ENCODE measurements at regions not wholly inside any gene's neighbourhood (a gene's known extent, or its start where the extent isn't known, plus 50 kb on each side); places are given as distances from the start of the nearest gene placed in this dataset.

DNA sequence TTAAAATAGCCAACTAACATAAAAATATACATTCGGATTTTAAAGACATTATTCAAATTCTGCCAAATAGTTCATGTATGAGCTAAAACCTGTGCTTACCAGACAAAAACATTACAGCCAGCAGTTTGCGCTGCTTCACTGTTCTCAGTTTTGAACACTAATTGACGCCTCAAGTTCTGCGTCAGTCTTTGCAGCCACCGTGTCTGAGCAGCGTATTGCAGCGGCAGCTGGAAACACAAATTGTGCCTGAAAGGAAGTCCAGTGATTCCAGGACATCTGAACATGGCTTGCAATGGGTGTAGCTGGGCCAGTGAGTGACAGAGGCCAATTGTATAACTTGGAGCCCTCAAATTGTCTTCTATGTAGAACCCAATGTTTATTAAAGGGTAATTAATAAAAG lies 267.6 kb downstream of the TFCP2L1 start:
- in situ Hi-C loops (cut with HindIII; ENCODE audit: low pct_unique_long_range_greater_than_20kb, low sequenced_read_pairs): no loop called here
- no peak for DNase-seq (ENCODE audit: low read depth, low spot score)

DNA sequence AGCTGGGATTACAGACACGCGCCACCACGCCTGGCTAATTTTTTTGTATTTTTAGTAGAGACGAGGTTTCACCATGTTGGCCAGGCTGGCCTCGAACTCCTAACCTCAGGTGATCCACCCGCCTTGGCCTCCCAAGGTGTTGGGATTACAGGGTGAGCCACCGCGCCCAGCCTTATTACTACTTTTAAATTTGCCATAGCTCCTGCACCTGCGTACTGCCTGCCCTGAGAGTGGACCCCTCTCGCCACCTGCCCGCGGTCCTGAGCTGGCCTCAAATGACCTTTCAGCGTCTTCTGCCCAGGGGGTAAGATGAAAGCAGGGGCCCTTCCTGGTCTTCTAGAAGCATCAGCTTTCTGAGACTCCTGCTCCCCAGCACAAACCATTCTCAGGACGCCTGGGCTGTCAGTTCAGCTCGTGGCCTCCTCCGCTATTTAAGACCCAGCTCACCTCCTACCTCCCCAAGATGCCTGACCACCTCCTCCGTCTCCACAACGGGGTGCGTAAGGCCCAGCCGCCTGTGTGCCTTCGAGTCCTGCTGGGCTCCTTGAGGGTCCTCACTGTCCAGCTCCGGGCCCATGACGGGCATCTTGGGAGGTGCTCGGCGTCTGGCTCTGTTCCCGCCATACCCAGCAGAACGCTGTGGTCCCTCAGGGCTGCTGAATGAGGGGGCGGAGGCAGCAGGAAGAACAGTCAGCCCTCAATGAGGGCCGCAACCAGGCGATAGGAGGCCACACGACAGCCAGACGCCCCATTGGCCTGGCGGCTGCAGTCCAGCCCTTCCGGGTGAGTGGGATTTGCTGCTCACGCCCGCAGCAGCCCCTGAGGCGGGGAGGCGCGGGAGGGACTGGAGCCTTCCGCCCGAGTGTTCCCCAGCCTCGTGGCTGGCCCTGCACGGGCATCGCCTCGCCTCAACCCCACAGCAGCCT lies 266.6 kb downstream of the TFCP2L1 start:
- in situ Hi-C loops (cut with HindIII; ENCODE audit: low pct_unique_long_range_greater_than_20kb, low sequenced_read_pairs): no loop called here
- DNase-seq (ENCODE audit: low read depth, low spot score): no peak

DNA sequence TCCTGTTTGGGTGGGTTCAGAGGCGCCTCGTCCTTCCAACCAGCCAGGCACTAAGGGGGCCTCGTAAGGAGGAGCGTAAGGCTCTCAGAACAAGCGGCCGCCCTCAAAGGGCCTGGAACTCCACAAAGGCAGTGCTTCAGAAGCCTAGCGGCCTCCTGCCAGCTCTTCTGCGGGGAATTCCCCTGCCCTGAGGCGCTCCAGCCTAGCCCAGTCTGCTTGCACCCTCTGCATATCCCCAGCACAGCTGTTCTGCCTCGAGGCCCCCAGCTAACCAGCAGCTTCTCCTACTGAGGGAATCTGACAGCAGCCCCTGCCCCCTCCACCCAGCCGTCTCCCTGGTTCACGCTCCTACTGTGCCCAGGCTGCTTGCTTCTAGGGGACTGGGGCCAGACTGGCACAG lies 265.9 kb downstream of the TFCP2L1 start:
- in situ Hi-C loops (cut with HindIII; ENCODE audit: low pct_unique_long_range_greater_than_20kb, low sequenced_read_pairs): no loop called here
- DNase-seq (ENCODE audit: low read depth, low spot score): no peak

DNA sequence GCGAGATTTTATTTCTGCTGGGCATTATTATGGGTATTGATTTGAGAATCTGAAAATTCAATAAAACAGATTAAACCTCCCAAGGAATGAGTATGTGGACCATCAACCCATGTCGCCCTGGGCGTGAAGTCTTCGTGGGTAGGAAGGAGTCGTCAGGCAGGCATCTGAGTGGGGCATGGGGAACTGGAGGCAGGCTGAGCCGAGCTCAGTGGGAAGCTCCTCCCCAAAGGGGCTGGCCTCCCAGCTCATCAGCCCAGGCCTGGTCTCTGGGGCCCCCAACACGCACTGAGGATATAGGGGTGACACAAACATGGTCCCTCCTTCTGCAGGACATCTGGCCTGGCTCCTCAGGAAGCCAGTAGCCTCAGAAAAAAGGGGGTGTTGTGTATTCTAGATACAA lies 265.2 kb downstream of the TFCP2L1 start:
- in situ Hi-C loops (cut with HindIII; ENCODE audit: low pct_unique_long_range_greater_than_20kb, low sequenced_read_pairs): no loop called here
- DNase-seq (ENCODE audit: low read depth, low spot score): no peak

DNA sequence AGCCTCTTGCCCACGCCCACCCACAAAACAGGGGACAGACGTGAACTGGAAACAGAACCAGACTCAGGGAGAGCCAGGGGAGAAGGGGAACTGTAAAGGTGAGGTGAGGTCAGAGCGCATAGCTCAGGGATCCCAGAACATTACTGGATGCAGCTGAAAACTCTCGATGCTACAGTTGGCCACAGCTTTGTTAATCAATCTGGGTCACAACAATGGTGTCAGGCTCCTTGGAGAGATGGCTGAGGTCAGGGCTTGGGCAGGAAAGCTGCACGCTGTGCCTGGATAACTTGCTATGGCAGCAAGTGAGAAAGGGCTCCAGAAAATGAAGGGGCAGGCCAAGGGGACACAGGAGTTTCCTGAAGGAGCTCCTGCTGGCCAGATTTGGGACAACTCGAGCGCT lies 263.3 kb downstream of the TFCP2L1 start:
- no peak for DNase-seq (ENCODE audit: low read depth, low spot score)
- in situ Hi-C loops (cut with HindIII; ENCODE audit: low pct_unique_long_range_greater_than_20kb, low sequenced_read_pairs): no loop called here

DNA sequence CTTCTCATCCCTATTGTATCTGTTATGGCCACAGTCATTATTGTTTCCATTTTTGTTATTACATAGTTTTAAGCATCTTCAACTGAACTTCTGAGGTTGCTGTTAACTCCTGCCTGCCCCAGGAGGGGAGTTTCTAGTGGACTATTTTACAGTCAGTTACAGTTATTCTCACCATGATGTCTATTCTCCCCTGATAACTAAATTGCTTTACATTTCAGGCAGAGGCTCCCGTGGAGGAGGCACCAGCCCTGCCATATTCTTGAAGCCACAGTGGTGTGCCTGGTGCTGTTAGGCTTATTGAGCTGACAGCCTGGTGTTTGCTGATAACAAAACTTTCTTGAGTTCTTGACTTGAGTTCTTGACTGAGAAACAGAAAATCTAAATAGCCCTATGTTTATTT lies 256.4 kb downstream of the TFCP2L1 start:
- DNase-seq (ENCODE audit: low read depth, low spot score): no peak
- in situ Hi-C loops (cut with HindIII; ENCODE audit: low pct_unique_long_range_greater_than_20kb, low sequenced_read_pairs): no loop called here

DNA sequence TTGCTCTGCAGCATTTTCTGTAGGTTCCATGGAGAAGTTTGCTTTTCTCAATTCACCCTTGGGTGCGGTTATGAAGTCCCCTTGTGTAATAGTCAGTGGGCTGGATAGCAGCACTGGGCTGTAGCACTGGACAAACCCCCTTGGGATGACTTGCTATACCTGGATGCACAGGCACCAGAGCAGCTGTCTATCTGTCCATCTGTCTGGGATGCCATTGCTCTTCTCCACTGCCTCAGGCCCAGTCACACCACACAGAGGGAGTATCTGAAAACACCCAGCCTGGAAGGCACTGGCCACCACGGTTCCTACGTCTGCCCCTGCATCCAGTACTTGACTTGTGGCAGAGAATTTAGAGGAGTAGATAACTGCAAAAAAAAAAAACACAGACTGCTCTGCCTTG lies 254.5 kb downstream of the TFCP2L1 start:
- in situ Hi-C loops (cut with HindIII; ENCODE audit: low pct_unique_long_range_greater_than_20kb, low sequenced_read_pairs): no loop called here
- DNase-seq (ENCODE audit: low read depth, low spot score): no peak

DNA sequence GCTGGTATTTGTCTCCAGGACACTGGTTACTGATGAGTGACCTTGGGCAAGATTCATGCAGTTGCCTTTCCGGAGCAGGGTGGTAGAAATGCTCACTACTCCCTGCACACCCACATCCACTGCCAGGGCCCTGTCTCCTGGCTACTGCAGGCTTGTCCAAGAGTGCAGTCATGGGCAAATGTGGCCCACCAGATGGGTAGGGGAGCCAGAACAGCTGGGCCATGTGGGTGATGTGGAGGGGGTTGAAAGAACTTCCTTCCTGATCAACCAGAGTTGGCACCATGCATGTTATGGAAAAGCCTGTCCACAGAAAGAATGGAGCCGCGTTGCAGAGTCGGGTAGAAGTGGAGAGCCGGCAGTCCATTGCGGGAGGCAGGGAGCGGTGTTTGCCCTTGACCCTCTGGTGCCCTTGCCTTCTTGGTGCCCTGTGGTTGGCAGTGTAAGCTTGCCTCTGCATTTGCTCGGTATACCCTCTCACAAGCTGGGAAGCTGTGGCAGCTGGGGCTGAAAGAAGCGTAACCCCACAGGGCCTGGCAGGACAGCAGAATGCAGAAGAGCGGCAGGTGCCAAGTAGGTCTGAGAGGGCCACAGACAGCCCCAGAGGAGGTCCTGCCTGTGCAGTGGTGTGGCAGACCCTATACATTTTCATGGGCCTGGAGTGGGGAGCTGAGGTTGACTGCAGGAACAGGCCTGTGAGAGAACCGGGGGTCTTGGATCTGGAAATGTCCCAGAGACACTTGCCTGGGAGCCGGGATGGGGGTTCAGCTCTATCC lies 253.2 kb downstream of the TFCP2L1 start:
- in situ Hi-C loops (cut with HindIII; ENCODE audit: low pct_unique_long_range_greater_than_20kb, low sequenced_read_pairs): no loop called here
- no peak for DNase-seq (ENCODE audit: low read depth, low spot score)

DNA sequence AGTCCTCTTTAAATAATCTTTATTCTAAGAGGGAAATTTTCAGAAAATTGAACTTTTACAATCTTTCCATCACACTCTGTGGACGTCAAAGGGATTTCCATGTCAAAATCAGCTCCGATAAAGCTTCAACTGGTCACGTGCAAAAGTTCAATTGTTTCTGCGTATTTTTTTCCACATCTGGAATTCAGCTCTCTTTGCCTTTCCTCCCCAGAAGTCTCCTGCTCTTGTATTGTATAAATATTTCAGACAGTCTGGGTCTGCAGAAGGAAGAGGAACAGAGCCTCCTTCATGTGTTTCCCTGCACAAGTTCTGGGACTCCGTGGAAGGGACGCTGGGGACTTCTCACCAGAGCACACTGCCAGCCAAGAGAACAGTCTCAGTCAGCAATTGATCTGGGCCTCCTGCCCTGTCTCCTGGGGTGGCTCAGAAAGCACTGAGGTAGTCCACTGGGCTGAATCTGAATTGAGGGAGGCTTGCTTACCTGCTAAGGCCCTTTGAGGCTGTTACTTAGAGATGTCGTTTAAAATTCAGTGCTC lies 251.5 kb downstream of the TFCP2L1 start:
- no peak for DNase-seq (ENCODE audit: low read depth, low spot score)
- in situ Hi-C loops (cut with HindIII; ENCODE audit: low pct_unique_long_range_greater_than_20kb, low sequenced_read_pairs): no loop called here

DNA sequence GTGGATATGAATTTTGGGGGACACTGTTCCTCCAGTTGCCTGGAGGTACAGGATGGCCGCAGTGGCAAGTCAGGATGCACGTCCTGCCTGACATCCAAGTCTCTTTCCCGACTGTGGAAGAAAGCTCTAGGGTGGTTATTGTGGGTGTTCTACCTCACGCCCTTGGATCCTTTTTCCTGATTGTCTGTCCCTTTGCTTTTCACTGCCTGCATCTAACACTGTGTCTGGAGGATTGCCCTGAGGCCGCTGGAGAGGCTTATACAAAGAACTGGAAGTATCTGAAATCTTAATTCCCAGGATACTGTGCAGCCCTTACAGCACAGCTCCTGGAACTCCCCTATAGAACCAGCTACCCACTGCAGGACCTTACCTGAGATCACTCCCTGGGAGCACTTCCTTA lies 250.5 kb downstream of the TFCP2L1 start:
- no peak for DNase-seq (ENCODE audit: low read depth, low spot score)
- in situ Hi-C loops (cut with HindIII; ENCODE audit: low pct_unique_long_range_greater_than_20kb, low sequenced_read_pairs): no loop called here

DNA sequence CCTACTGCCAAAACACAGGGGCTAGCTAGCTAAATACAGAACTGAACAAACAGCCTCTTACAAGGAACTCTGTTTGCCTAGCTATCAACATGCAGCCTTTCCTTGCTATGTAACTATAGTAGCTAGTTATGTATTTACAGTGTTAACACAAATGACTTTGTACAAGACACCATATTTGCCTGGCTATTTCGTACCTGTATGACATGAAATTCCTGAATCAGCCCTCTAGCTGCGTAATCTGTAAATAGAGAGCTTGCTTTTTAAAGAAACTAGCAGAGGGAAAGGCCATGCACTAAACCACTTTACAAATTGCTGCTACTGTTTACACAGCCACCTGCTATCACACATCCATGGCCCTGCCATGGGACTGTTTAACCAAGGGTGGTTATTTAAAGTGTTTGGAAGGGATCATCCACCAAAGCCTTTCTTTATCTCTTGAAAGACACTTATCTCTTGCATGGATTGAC lies 248.7 kb downstream of the TFCP2L1 start:
- in situ Hi-C loops (cut with HindIII; ENCODE audit: low pct_unique_long_range_greater_than_20kb, low sequenced_read_pairs): no loop called here
- DNase-seq (ENCODE audit: low read depth, low spot score): no peak

DNA sequence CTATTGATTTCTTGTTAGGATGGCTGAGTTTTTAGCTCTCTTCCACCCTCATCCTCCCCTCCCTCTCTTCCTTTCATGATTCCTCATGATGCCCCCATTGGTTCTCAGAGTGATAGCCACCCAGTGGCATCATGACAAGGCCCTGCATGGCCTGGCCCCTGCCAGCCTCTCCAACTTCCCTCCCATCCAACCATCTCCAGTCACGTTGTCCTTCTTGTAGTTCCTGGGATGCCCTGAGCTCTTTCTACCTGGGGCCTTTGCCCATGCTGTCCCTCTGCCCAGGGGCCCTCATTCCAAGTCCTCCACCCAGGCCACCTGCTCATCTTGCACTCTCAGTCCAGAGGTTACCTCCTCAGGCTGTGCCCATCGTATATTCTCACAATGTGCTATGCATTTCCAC lies 247.5 kb downstream of the TFCP2L1 start:
- no peak for DNase-seq (ENCODE audit: low read depth, low spot score)
- in situ Hi-C loops (cut with HindIII; ENCODE audit: low pct_unique_long_range_greater_than_20kb, low sequenced_read_pairs): no loop called here

DNA sequence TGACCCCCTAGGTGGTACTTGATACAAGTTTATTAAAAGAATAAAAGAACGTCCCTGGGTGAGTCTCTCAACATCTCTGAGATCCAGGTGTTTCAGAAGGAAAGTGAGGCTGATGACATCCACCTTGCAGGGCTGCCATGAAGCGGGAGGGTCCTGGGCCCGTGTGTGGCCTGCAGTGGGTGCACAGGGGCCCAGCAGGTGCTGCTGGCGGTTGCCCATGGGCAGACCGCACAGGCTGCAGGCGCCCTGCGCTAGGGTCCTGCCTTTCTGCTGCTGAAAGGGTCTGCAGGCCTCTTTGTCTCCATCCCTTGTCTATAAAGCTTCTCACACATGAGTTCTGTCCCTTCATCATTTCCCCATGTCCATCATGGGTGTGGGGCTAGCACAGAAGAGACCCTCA lies 247.0 kb downstream of the TFCP2L1 start:
- DNase-seq (ENCODE audit: low read depth, low spot score): no peak
- in situ Hi-C loops (cut with HindIII; ENCODE audit: low pct_unique_long_range_greater_than_20kb, low sequenced_read_pairs): no loop called here

DNA sequence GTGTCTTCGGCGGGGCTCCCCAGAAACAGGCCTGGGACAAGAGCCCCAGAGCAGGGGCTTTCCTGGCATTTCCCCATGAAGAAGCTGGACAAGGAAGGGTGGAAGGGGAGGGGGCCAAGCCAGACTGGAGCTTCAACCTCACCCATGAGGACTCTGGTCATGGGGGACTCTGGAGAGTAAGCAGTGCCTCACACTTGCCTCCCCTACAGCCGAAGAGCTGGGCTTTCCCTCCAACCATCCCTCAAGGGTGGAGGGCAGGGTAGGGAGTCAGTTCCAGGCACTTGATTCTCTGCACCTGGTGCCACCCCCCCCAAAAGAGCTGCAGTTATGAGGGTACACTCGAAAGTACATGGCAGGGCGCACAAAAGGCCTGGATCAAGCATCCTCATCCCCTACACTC lies 246.6 kb downstream of the TFCP2L1 start:
- in situ Hi-C loops (cut with HindIII; ENCODE audit: low pct_unique_long_range_greater_than_20kb, low sequenced_read_pairs): no loop called here
- DNase-seq (ENCODE audit: low read depth, low spot score): no peak

DNA sequence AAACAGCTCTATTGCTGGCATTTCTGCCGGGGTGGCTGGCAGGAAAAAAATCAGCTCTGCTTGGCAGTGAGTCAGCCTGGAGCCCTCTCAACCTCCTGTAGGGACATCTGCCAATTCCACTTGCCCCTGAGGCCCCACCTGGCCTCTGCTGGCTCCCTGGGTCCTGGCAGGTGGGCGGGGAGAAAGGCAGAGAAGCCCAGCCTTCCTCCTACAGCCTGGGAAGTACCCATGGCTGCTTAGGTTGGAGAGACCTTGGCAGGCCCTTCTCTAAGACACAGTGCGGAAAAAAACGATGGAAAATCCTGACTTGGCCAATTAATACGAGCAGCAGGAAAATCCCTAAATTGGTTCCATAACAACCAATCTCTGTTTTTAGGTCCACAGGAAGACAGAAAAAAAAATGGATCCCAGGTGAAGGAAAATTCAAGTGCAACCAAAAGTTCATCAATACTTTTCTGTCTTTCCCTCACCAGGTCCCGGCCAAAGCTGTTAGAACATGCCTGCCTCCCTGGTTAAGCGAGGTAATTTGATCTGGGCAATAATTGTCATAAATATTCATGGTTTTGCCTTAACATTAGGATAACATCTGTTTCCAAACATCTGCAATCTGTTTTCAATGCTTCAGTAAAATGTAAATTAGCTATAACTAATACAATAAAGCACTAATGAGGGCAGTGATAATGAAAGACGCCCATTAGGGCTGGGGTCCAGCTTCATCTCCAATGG lies 245.9 kb downstream of the TFCP2L1 start:
- in situ Hi-C loops (cut with HindIII; ENCODE audit: low pct_unique_long_range_greater_than_20kb, low sequenced_read_pairs): no loop called here

DNA sequence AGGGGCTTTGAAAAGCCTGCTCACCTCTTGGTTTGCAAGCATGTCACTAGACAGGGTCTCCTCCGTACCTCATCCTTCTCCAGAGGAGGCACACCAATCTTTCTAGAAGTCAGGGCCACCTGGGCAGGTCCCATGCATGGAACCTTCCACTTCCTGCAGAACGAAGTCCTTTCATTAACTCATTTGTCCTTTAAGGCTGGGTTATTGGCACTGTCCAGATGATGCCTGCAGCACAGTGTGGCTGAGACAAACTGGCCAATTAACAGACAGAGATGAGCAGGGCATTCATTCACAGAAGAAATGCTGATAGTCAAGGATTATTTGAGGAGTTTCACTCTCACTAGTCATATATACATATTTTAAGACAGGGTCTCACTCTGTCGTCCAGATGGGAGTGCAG lies 245.3 kb downstream of the TFCP2L1 start:
- in situ Hi-C loops (cut with HindIII; ENCODE audit: low pct_unique_long_range_greater_than_20kb, low sequenced_read_pairs): no loop called here
- DNase-seq (ENCODE audit: low read depth, low spot score): no peak

More for the DNA sequence above, 245.9 kb downstream of the TFCP2L1 start:
- DNase-seq (ENCODE audit: low read depth, low spot score): no peak

DNA sequence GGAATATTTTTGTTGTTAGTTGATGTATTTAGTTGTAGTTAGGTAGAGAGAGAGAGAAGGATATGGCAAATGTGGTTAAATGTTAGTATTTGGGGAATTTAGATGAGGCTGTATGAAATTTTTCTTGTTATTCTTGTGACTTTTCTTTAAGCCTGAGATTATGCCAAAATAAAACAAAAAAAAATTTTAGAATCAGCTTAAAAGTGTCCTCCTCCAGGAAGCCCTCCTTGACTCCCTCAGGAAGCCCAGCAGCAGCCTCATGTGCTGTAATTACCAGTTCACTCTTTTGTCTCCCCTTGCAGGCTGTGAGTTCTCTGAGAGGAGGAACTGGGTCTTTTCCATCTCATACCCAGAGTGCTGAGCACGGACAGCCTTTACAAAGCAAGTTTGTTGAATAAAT lies 243.5 kb downstream of the TFCP2L1 start:
- in situ Hi-C loops (cut with HindIII; ENCODE audit: low pct_unique_long_range_greater_than_20kb, low sequenced_read_pairs): no loop called here
- DNase-seq (ENCODE audit: low read depth, low spot score): no peak
